GM23338 (cell line): ENCODE measurements at regions not wholly inside any gene's neighbourhood (a gene's known extent, or its start where the extent isn't known, plus 50 kb on each side); places are given as distances from the start of the nearest gene placed in this dataset.

Experiments
- ATAC-seq: fragments of 200-7000 bp; cut with Tn5 transposase; 3 replicates; pipeline ENCODE4 v1.9.1; 2020
- DNase-seq: peaks from one replicate; pipeline ENCODE4 v3.0.0-alpha.2; 2015; ENCODE audit warnings: low spot score
- H2AFZ ChIP-seq: fragments of 200-600 bp; sonication (generic); 2 replicates; pipeline ENCODE4 v1.8.0; 2016; ENCODE audit warnings: antibody characterized with exemption, mild to moderate bottlenecking, moderate library complexity
- H3F3A ChIP-seq: fragments of 200-600 bp; sonication (generic); replicated peaks from 2 replicates; pipeline ENCODE4 v1.8.0; 2017; ENCODE audit warnings: antibody characterized with exemption, mixed run types, low read depth
- H3K27ac ChIP-seq: fragments of 200-600 bp; sonication (generic); 2 replicates; pipeline ENCODE4 v1.6.1; 2016; ENCODE audit warnings: low read depth
- H3K27me3 ChIP-seq: fragments of 200-600 bp; sonication (generic); 2 replicates; pipeline ENCODE4 v1.8.0; 2016; ENCODE audit warnings: mild to moderate bottlenecking, mixed run types, moderate library complexity; ENCODE audit not compliant: insufficient read depth
- H3K36me3 ChIP-seq: fragments of 200-600 bp; sonication (generic); 2 replicates; pipeline ENCODE4 v1.8.0; 2016; ENCODE audit warnings: mild to moderate bottlenecking; ENCODE audit not compliant: insufficient read depth
- H3K4me1 ChIP-seq: fragments of 200-600 bp; sonication (generic); 2 replicates; pipeline ENCODE4 v1.8.0; 2016; ENCODE audit warnings: mild to moderate bottlenecking, moderate library complexity; ENCODE audit not compliant: insufficient read depth
- H3K4me2 ChIP-seq: fragments of 200-600 bp; sonication (generic); 2 replicates; pipeline ENCODE4 v1.7.1; 2017; ENCODE audit warnings: mixed run types
- H3K4me3 ChIP-seq: fragments of 200-600 bp; sonication (generic); 2 replicates; pipeline ENCODE4 v1.6.1; 2016; ENCODE audit warnings: mixed run types
- H3K79me2 ChIP-seq: fragments of 200-600 bp; sonication (generic); replicated peaks from 2 replicates; pipeline ENCODE4 v1.8.0; 2017; ENCODE audit warnings: mild to moderate bottlenecking; ENCODE audit not compliant: insufficient read depth
- H3K9me2 ChIP-seq: fragments of 200-600 bp; sonication (generic); 2 replicates; pipeline ENCODE4 v1.8.0; 2017; ENCODE audit not compliant: insufficient read depth
- H4K20me1 ChIP-seq: fragments of 200-600 bp; sonication (generic); replicated peaks from 2 replicates; pipeline ENCODE4 v1.8.0; 2017; ENCODE audit warnings: mild to moderate bottlenecking; ENCODE audit not compliant: insufficient read depth
- H3K27ac Mint-ChIP-seq: 2 replicates; pipeline ENCODE4 v1.8.0; 2020; ENCODE audit warnings: inconsistent platforms, mild to moderate bottlenecking, moderate library complexity, mixed read lengths
- H3K27me3 Mint-ChIP-seq: 3 replicates; pipeline ENCODE4 v1.8.0; 2022; ENCODE audit warnings: low read depth, mild to moderate bottlenecking, moderate library complexity, mixed read lengths, inconsistent platforms; ENCODE audit not compliant: insufficient read depth, poor library complexity
- H3K36me3 Mint-ChIP-seq: 3 replicates; pipeline ENCODE4 v1.8.0; 2021; ENCODE audit warnings: low read depth, mild to moderate bottlenecking, inconsistent platforms, moderate library complexity, mixed read lengths
- H3K4me1 Mint-ChIP-seq: 3 replicates; pipeline ENCODE4 v1.8.0; 2020; ENCODE audit warnings: mild to moderate bottlenecking, inconsistent platforms, mixed read lengths
- H3K4me3 Mint-ChIP-seq: 3 replicates; pipeline ENCODE4 v1.8.0; 2021; ENCODE audit warnings: moderate library complexity, mild to moderate bottlenecking, inconsistent platforms, mixed read lengths
- H3K9me3 Mint-ChIP-seq: 3 replicates; pipeline ENCODE4 v1.8.0; 2020; ENCODE audit warnings: moderate library complexity, mild to moderate bottlenecking, inconsistent platforms, mixed read lengths
- CREB1 ChIP-seq: fragments of 250-450 bp; sonication (Bioruptor Pico); IDR thresholded peaks from 2 replicates; pipeline ENCODE4 v1.5.0; 2020; ENCODE audit warnings: low read depth, mild to moderate bottlenecking, moderate library complexity
- CTCF ChIP-seq, 2 experiments: fragments of 200-600 bp in 1 of 2; sonication (generic) in 1 of 2; conservative IDR thresholded peaks; 2 replicates each; pipeline versions ENCODE4 v1.5.1 to v1.6.1; 2016 to 2017; ENCODE audit warnings: antibody characterized with exemption in 2 of 2, low read depth in 2 of 2, mild to moderate bottlenecking in 2 of 2, moderate library complexity in 1 of 2
- ETS1 ChIP-seq: IDR thresholded peaks from 2 replicates; pipeline ENCODE4 v1.6.1; 2016; ENCODE audit warnings: antibody characterized with exemption
- EZH2 ChIP-seq: fragments of 200-600 bp; sonication (generic); IDR thresholded peaks from one replicate; pipeline ENCODE4 v1.8.0; 2017; ENCODE audit warnings: antibody characterized with exemption, mild to moderate bottlenecking, low read depth; ENCODE audit not compliant: unreplicated experiment
- EZH2phosphoT487 ChIP-seq: fragments of 200-600 bp; sonication (generic); IDR thresholded peaks from one replicate; pipeline ENCODE4 v1.8.1; 2018; ENCODE audit warnings: antibody characterized with exemption; ENCODE audit not compliant: unreplicated experiment
- JUNB ChIP-seq: IDR thresholded peaks from one replicate; pipeline ENCODE4 v1.6.1; 2016; ENCODE audit warnings: antibody characterized with exemption; ENCODE audit not compliant: unreplicated experiment
- NANOG ChIP-seq: IDR thresholded peaks from 2 replicates; pipeline ENCODE4 v1.6.1; 2016; ENCODE audit warnings: antibody characterized with exemption, borderline replicate concordance
- POLR2AphosphoS5 ChIP-seq: IDR thresholded peaks from 2 replicates; pipeline ENCODE4 v1.6.1; 2016; ENCODE audit warnings: antibody characterized with exemption, low read depth
- REST ChIP-seq: IDR thresholded peaks from one replicate; pipeline ENCODE4 v1.6.1; 2018; ENCODE audit warnings: antibody characterized with exemption; ENCODE audit not compliant: unreplicated experiment
- STAT1 ChIP-seq: IDR thresholded peaks from one replicate; pipeline ENCODE4 v1.6.1; 2016; ENCODE audit warnings: antibody characterized with exemption; ENCODE audit not compliant: unreplicated experiment
- ZNF114 ChIP-seq: fragments of 250-450 bp; sonication (Bioruptor Pico); IDR thresholded peaks from 2 replicates; pipeline ENCODE4 v1.5.0; 2020; ENCODE audit warnings: mild to moderate bottlenecking, moderate library complexity
- ZNF331 ChIP-seq: fragments of 250-450 bp; sonication (Bioruptor Pico); IDR thresholded peaks from 2 replicates; pipeline ENCODE4 v1.5.0; 2020; ENCODE audit warnings: low read depth, mild to moderate bottlenecking, moderate library complexity
- ZNF462 ChIP-seq: fragments of 250-450 bp; sonication (Bioruptor Pico); IDR thresholded peaks from 2 replicates; pipeline ENCODE4 v1.5.0; 2020; ENCODE audit warnings: mild to moderate bottlenecking, moderate library complexity

- Mint-ChIP-seq H3K4me1 (no peaks in the 10 kb centered on the region), H3K36me3 (no peaks in the 10 kb centered on the region)
These were observed 62.6 kb upstream of the IL12B start for GRCh38 chr5:159392871-159393270.

More at GRCh38 chr5:159392871-159393270, 62.6 kb upstream of the IL12B start:
- no peak for ATAC-seq
- H3K36me3 ChIP-seq = no peaks in the 10 kb centered on the region
- no peaks in the 10 kb centered on the region for H3K27me3 ChIP-seq
- H3K4me2 ChIP-seq = no peak overlapping the region
- TF ChIP-seq NANOG (no peak), REST (no peak), EZH2 (no peak), POLR2AphosphoS5 (no peak), ZNF462 (CRISPR knock-in tag) (no peak), CREB1 (CRISPR knock-in tag) (no peak), CTCF (conservative IDR thresholded peaks at IDR 0.05; ENCODE audit: low read depth in 2 of 2) (no peak), ETS1 (no peak), STAT1 (no peak), ZNF114 (CRISPR knock-in tag) (no peak), EZH2phosphoT487 (no peak), ZNF331 (CRISPR knock-in tag) (no peak), JUNB (no peak)
- no peak overlapping the region for H3K27ac Mint-ChIP-seq
- H4K20me1 ChIP-seq = no peaks in the 10 kb centered on the region
- no peaks in the 10 kb centered on the region for H3K4me1 ChIP-seq
- no peak overlapping the region for H3K4me3 Mint-ChIP-seq
- H3K27ac ChIP-seq = no peak overlapping the region
- DNase-seq = no peak
- H3K9me3 Mint-ChIP-seq = no peaks in the 10 kb centered on the region
- H3K79me2 ChIP-seq = no peaks in the 10 kb centered on the region
- peaks cover 11% of the 10 kb centered on the region for H3K9me2 ChIP-seq
- no peak overlapping the region for H2AFZ ChIP-seq
- H3K4me3 ChIP-seq = no peak overlapping the region
- H3F3A ChIP-seq = no peaks in the 10 kb centered on the region
- H3K27me3 Mint-ChIP-seq = no peaks in the 10 kb centered on the region
